Hepatocyte (in vitro differentiated cells): ENCODE measurements at regions not wholly inside any gene's neighbourhood (a gene's known extent, or its start where the extent isn't known, plus 50 kb on each side); places are given as distances from the start of the nearest gene placed in this dataset.

Experiments used
- DNase-seq: peaks from one replicate; pipeline ENCODE4 v3.0.0-alpha.2; 2016; ENCODE audit warnings: low spot score
- H2AFZ ChIP-seq: fragments of 200-600 bp; sonication (generic); 2 replicates; pipeline ENCODE4 v1.6.0; 2016; ENCODE audit warnings: antibody characterized with exemption, mild to moderate bottlenecking
- H3K27ac ChIP-seq: fragments of 200-600 bp; sonication (generic); 2 replicates; pipeline ENCODE4 v1.5.1; 2016; ENCODE audit warnings: mild to moderate bottlenecking
- H3K27me3 ChIP-seq: fragments of 200-600 bp; sonication (generic); 2 replicates; pipeline ENCODE4 v1.6.1; 2016
- H3K36me3 ChIP-seq: fragments of 200-600 bp; sonication (generic); replicated peaks from 2 replicates; pipeline ENCODE4 v1.5.1; 2016; ENCODE audit warnings: low read depth; ENCODE audit not compliant: insufficient read depth
- H3K4me1 ChIP-seq: fragments of 200-600 bp; sonication (generic); 2 replicates; pipeline ENCODE4 v1.5.1; 2016; ENCODE audit warnings: mild to moderate bottlenecking, moderate library complexity; ENCODE audit not compliant: insufficient read depth
- H3K4me2 ChIP-seq: fragments of 200-600 bp; sonication (generic); 2 replicates; pipeline ENCODE4 v1.6.0; 2016
- H3K4me3 ChIP-seq: fragments of 200-600 bp; sonication (generic); 2 replicates; pipeline ENCODE4 v1.5.1; 2016; ENCODE audit warnings: mild to moderate bottlenecking
- H3K79me2 ChIP-seq: fragments of 200-600 bp; sonication (generic); 2 replicates; pipeline ENCODE4 v1.6.0; 2017; ENCODE audit warnings: mild to moderate bottlenecking
- H3K9me2 ChIP-seq: fragments of 200-600 bp; sonication (generic); replicated peaks from 2 replicates; pipeline ENCODE4 v1.6.0; 2017; ENCODE audit warnings: mild to moderate bottlenecking; ENCODE audit not compliant: insufficient read depth
- H3K9me3 ChIP-seq: fragments of 200-600 bp; sonication (generic); 2 replicates; pipeline ENCODE4 v1.5.1; 2016; ENCODE audit warnings: low read depth, mild to moderate bottlenecking
- H4K20me1 ChIP-seq: fragments of 200-600 bp; sonication (generic); 2 replicates; pipeline ENCODE4 v1.6.0; 2016; ENCODE audit warnings: mild to moderate bottlenecking; ENCODE audit not compliant: insufficient read depth, poor library complexity, severe bottlenecking
- CTCF ChIP-seq: fragments of 200-600 bp; sonication (generic); IDR thresholded peaks from 2 replicates; pipeline ENCODE4 v1.5.1; 2016; ENCODE audit warnings: antibody characterized with exemption, mild to moderate bottlenecking; ENCODE audit not compliant: poor library complexity
- EZH2 ChIP-seq: fragments of 200-600 bp; sonication (generic); IDR thresholded peaks from 2 replicates; pipeline ENCODE4 v1.6.1; 2016; ENCODE audit warnings: antibody characterized with exemption, mild to moderate bottlenecking, borderline replicate concordance
- EZH2phosphoT487 ChIP-seq: fragments of 200-600 bp; sonication (generic); IDR thresholded peaks from one replicate; pipeline ENCODE4 v1.6.1; 2018; ENCODE audit warnings: antibody characterized with exemption, mild to moderate bottlenecking, low read depth, moderate library complexity; ENCODE audit not compliant: unreplicated experiment, severe bottlenecking
- WGBS: methylation state at CpG from one replicate; pipeline ENCODE4 v1.1.6; 2016; ENCODE audit warnings: low lambda C conversion rate; ENCODE audit errors: missing lambda C conversion rate; 5-methylcytosine and 5-hydroxymethylcytosine counted together

GRCh38 chr1:82564333-82564732, 763.6 kb downstream of the ADGRL2 start:
- TF ChIP-seq EZH2phosphoT487 (no peak), EZH2 (no peak), CTCF (no peak)
- Histone ChIP-seq H3K27me3 (no peaks in the 10 kb centered on the region), H3K4me1 (no peaks in the 10 kb centered on the region), H3K4me3 (no peak overlapping the region), H3K27ac (no peak overlapping the region), H3K36me3 (no peaks in the 10 kb centered on the region), H3K4me2 (no peak overlapping the region), H3K9me2 (no peaks in the 10 kb centered on the region), H3K79me2 (no peaks in the 10 kb centered on the region), H3K9me3 (no peaks in the 10 kb centered on the region), H2AFZ (no peak overlapping the region), H4K20me1 (no peaks in the 10 kb centered on the region)
- no peak for DNase-seq
- 64% methylated on average over 2 of the region's 2 CpGs for WGBS

DNA sequence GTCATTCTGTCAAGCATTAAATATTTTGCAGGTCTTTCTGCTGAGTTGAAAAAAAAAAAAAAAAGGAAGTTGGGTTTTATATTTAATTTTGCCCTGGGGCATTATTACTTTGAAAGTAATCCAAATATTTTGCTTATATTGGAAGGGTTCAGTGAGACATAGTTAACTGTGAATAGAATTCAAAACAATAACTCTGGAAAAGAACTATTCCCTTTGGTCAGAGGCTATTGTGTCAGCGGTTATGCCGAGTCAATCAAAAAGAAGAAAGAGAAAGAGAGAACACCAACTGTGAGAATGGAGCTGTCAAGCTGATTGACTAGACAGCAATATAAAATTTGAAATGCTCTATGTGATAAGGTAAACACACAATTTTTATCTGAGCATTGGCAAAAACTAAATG, 761.7 kb downstream of the ADGRL2 start:
- Histone ChIP-seq H3K4me3 (no peak overlapping the region), H2AFZ (no peak overlapping the region), H4K20me1 (no peaks in the 10 kb centered on the region), H3K9me3 (no peaks in the 10 kb centered on the region), H3K36me3 (no peaks in the 10 kb centered on the region), H3K4me2 (no peak overlapping the region), H3K9me2 (no peaks in the 10 kb centered on the region), H3K4me1 (no peaks in the 10 kb centered on the region), H3K27me3 (no peaks in the 10 kb centered on the region), H3K79me2 (no peaks in the 10 kb centered on the region), H3K27ac (no peak overlapping the region)
- no peak for DNase-seq
- 85% methylated on average over 2 of the region's 2 CpGs for WGBS
- no peak for TF ChIP-seq EZH2
- no peak for TF ChIP-seq EZH2phosphoT487
- TF ChIP-seq CTCF: no peak

- H3K9me2 ChIP-seq: no peaks in the 10 kb centered on the region
Observed at GRCh38 chr1:82560566-82560965, 759.8 kb downstream of the ADGRL2 start.

More at GRCh38 chr1:82560566-82560965, 759.8 kb downstream of the ADGRL2 start:
- H3K79me2 ChIP-seq: no peaks in the 10 kb centered on the region
- no peaks in the 10 kb centered on the region for H3K36me3 ChIP-seq
- DNase-seq: no peak
- H2AFZ ChIP-seq: no peak overlapping the region
- no peak for TF ChIP-seq EZH2phosphoT487
- no peak for TF ChIP-seq CTCF
- TF ChIP-seq EZH2: no peak
- no peaks in the 10 kb centered on the region for H3K27me3 ChIP-seq
- H4K20me1 ChIP-seq: no peaks in the 10 kb centered on the region
- no peak overlapping the region for H3K4me3 ChIP-seq
- H3K4me1 ChIP-seq: no peaks in the 10 kb centered on the region
- no peaks in the 10 kb centered on the region for H3K9me3 ChIP-seq
- no peak overlapping the region for H3K4me2 ChIP-seq
- no peak overlapping the region for H3K27ac ChIP-seq
